H1 (cell line): ENCODE measurements at regions not wholly inside any gene's neighbourhood (a gene's known extent, or its start where the extent isn't known, plus 50 kb on each side); places are given as distances from the start of the nearest gene placed in this dataset.

Source experiments
- CREB1 ChIP-seq: IDR thresholded peaks from 2 replicates; pipeline ENCODE4 v1.6.1; 2012; ENCODE audit warnings: inconsistent platforms
- JUND ChIP-seq: IDR thresholded peaks from 2 replicates; pipeline ENCODE4 v1.6.1; 2011; ENCODE audit warnings: mild to moderate bottlenecking, improper control_type of control experiment, low read length
- KDM1A ChIP-seq: fragments of 200-600, 300-600 bp; sonication (generic); IDR thresholded peaks from 2 replicates; pipeline ENCODE4 v1.7.1; 2016; ENCODE audit warnings: mild to moderate bottlenecking, low read length, borderline replicate concordance
- SIX5 ChIP-seq: IDR thresholded peaks from 2 replicates; pipeline ENCODE4 v1.6.1; 2011; ENCODE audit warnings: mild to moderate bottlenecking, low read depth, low read length

DNA sequence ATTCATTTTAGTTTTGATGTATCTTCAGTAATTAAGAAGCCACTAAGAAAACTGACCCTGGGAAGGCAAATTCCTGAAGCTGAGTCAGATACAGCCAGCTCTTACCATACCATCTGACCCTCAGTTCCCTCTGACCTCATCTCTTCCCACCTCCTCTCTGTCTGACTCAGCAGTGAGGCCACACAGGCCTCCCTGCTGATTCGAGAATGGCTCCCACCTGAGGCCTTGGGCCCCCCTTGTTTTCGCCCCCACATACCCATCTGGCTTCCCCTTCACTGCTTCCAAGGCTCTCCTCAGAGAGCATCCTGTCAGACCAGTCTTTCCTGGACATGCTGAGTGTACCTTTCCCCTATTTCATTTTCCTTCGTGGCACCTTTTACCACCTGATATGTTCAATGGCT is 71.0 kb upstream of the CYP1B1 start (continued):
- no peak for TF ChIP-seq KDM1A
- no peak for TF ChIP-seq SIX5
- TF ChIP-seq JUND: peak; percentile 70
- peak; percentile 57; the same call in 1 of the 2 replicates for TF ChIP-seq CREB1
- TF ChIP-seq, all 59 proteins: peak for 5
